ENCODE measurements at regions not wholly inside any gene's neighbourhood (a gene's known extent, or its start where the extent isn't known, plus 50 kb on each side); places are given as distances from the start of the nearest gene placed in this dataset.

- Histone ChIP-seq H3K27ac (no peak overlapping the region), H3K4me1 (no peaks in the 10 kb centered on the region), H3K4me3 (replicated peaks in 1 of 3) (no peak overlapping the region), H3K9me3 (no peaks in the 10 kb centered on the region), H3K36me3 (no peaks in the 10 kb centered on the region), H3K27me3 (no peaks in the 10 kb centered on the region)
- no peak for DNase-seq
- TF ChIP-seq POLR2A (IDR thresholded peaks at IDR 0.05) (no peak), CTCF (IDR thresholded peaks at IDR 0.05) (no peak)
- WGBS, 2 donors = 79 to 95% methylated on average over 3 of the region's 3 CpGs
- intact Hi-C loops (cut with DNase I) = no loop called here
Observed at GRCh38 chr21:35859677-35860076, 200.6 kb downstream of the SETD4 start.

DNA sequence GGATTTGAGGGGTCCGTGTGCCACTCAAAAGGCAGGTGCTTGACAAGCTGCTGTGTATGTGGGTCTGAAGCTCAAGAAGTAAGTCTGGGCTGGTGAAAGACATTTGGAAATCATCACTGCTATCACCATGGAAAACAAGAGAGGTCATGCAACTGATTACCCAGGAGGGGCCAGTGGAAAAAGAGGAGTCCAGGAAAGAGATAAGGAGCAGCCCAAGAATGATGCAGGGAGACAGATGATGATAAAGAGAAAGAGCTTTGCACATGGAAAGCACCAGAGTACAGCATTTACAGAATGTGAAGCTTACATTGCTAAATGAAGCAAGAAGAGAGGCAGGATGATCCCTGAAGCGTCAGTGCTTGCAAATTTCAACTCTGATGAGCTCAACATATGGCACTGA is 203.2 kb downstream of the SETD4 start:
- Histone ChIP-seq H3K4me3 (replicated peaks in 1 of 3) (no peak overlapping the region), H3K4me1 (no peaks in the 10 kb centered on the region), H3K36me3 (no peaks in the 10 kb centered on the region), H3K27me3 (no peaks in the 10 kb centered on the region), H3K9me3 (no peaks in the 10 kb centered on the region), H3K27ac (no peak overlapping the region)
- DNase-seq = no peak
- intact Hi-C loops (cut with DNase I) = no loop called here
- TF ChIP-seq POLR2A (IDR thresholded peaks at IDR 0.05) (no peak), CTCF (IDR thresholded peaks at IDR 0.05) (no peak)
- 80 to 81% methylated on average over 2 of the region's 2 CpGs for WGBS, 2 donors

- H3K27me3 ChIP-seq = no peaks in the 10 kb centered on the region
- H3K4me1 ChIP-seq = no peaks in the 10 kb centered on the region
- no peaks in the 10 kb centered on the region for H3K9me3 ChIP-seq
- TF ChIP-seq POLR2A (IDR thresholded peaks at IDR 0.05) = no peak
- no peak for TF ChIP-seq CTCF (IDR thresholded peaks at IDR 0.05)
- WGBS, 2 donors = 70 to 74% methylated on average over 2 of the region's 2 CpGs
- no peaks in the 10 kb centered on the region for H3K36me3 ChIP-seq
- DNase-seq = no peak
- intact Hi-C loops (cut with DNase I) = no loop called here
- H3K4me3 ChIP-seq (replicated peaks in 1 of 3) = no peak overlapping the region
- no peak overlapping the region for H3K27ac ChIP-seq
Observed at GRCh38 chr21:35855484-35855883, 204.8 kb downstream of the SETD4 start.

DNA sequence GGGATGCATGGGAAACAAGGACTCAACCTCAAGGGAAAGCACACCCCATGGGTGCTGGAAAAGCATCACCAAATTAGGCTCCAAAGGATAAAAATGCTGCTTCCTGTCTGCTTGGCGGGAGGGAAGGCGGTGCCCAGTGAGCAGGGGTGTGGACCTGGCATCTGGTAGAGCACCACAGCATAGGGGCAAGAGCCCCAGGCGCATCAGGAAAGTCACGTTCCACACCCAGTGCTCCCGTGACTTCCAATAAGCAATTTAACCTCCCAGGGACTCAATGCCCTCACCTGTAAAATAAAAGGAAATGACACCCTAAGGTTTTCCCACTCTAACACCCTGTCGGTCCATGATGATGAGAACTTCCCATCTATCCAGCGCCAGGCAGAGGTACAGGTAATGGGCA is 206.0 kb downstream of the SETD4 start:
- Histone ChIP-seq H3K36me3 (no peaks in the 10 kb centered on the region), H3K27me3 (no peaks in the 10 kb centered on the region), H3K4me1 (no peaks in the 10 kb centered on the region), H3K4me3 (replicated peaks in 1 of 3) (no peak overlapping the region), H3K9me3 (no peaks in the 10 kb centered on the region), H3K27ac (no peak overlapping the region)
- 91 to 93% methylated on average over 7 of the region's 7 CpGs for WGBS, 2 donors
- no peak for DNase-seq
- intact Hi-C loops (cut with DNase I) = no loop called here
- TF ChIP-seq CTCF (IDR thresholded peaks at IDR 0.05) = no peak
- no peak for TF ChIP-seq POLR2A (IDR thresholded peaks at IDR 0.05)

DNA sequence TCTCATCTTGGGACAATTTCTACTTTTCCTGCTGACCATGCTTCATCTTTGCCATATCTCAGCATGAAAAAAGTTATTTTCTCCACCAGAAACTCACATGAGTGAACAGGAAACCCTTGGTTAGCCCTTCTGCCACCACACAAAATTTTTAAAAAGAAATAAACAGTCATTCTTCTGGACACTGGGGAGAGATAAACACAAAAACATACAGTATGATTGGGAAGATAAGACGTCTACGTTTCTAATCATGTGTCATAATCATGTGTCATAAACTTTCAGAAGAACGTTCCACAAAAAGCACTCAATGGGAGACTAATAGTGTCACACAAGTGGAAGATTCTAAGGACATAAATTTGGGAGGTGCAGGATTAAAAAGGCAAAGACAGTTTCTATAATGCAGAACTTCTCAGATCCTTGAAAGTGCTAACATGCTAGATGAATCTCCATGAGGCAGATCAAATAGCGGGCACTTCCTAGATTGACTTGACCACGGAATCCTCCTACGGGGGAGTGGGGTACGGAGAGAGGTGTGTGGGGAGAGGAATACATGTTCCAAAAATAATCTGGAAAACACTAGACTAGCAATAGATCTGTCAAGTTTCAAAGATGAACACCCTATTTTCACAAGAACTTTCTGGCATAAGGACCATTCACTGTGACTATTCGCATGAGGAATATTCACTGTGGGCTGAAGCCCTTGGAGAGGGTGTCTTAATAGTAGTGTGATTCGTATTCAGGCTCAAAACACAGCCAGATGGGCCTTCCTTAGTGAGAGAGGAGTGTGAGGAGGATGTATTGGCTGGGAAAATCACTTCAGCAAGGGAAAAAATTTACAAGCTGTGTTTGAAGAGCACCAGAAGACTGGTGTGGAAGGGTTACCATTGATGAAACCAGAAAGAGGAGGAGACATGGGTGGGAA is 206.7 kb downstream of the SETD4 start:
- 81 to 89% methylated on average over 9 of the region's 9 CpGs for WGBS, 2 donors
- no peak overlapping the region for H3K4me3 ChIP-seq (replicated peaks in 1 of 3)
- TF ChIP-seq CTCF (IDR thresholded peaks at IDR 0.05) (no peak), POLR2A (IDR thresholded peaks at IDR 0.05) (no peak)
- H3K4me1 ChIP-seq = no peaks in the 10 kb centered on the region
- no peaks in the 10 kb centered on the region for H3K27me3 ChIP-seq
- H3K27ac ChIP-seq = no peak overlapping the region
- no peak for DNase-seq
- intact Hi-C loops (cut with DNase I) = no loop called here
- no peaks in the 10 kb centered on the region for H3K9me3 ChIP-seq
- no peaks in the 10 kb centered on the region for H3K36me3 ChIP-seq

Data from thyroid gland (tissue), 4 donors.